ENCODE measurements at regions not wholly inside any gene's neighbourhood (a gene's known extent, or its start where the extent isn't known, plus 50 kb on each side); places are given as distances from the start of the nearest gene placed in this dataset.

DNA sequence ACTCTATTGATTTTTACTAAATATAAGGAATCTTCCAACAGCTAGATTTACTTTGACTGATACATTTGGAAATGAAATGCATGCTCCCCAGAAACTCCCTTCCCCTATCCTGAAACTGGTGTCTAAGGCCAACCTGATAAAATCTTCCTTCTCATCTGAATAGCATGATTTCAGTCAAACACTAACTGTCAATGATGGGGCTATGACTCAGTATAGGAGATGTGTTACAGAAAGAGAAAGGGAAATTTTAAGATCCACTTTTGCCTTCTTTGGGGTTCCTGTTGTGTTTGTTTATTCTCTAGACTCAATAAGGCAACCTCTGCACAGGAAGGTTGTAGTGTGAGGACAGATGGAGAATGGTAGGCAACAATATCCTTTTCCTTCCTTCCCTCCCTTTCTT is 160.7 kb downstream of the MOSPD2 start:
- POLR2A ChIA-PET: no interaction called here
- no peak for ATAC-seq (ENCODE audit: low read depth)

DNA sequence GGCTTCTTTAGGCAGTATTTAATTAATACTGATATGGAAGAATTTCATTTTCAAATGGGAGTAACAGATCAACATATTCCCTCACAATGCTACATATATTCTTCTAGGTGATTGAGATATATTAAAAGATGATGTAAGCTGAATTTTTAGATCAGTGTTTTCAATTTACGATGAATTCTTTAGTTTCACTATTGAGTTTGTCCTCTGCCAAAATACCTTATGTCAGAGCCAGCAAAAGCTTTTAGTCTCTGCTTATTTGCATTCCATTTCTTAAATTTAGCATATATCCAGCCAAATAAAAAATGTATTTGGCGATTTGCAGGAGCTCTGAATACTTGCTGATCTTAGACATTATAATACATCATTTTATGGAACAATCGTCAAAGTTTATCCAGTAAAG is 144.3 kb downstream of the MOSPD2 start:
- intact Hi-C loops (cut with micrococcal nuclease): no loop called here
- Mint-ChIP-seq H3K4me1 (no peaks in the 10 kb centered on the region), H3K9me3 (no peaks in the 10 kb centered on the region), H3K36me3 (ENCODE audit: low read depth) (no peaks in the 10 kb centered on the region), H3K27me3 (no peaks in the 10 kb centered on the region), H3K4me3 (no peak overlapping the region), H3K27ac (no peak overlapping the region)
- no peak for DNase-seq
- no peak for ATAC-seq (ENCODE audit: low read depth)
- ChIA-PET CTCF (no interaction called here), POLR2A (no interaction called here)
- TF ChIP-seq, protein P1, sequence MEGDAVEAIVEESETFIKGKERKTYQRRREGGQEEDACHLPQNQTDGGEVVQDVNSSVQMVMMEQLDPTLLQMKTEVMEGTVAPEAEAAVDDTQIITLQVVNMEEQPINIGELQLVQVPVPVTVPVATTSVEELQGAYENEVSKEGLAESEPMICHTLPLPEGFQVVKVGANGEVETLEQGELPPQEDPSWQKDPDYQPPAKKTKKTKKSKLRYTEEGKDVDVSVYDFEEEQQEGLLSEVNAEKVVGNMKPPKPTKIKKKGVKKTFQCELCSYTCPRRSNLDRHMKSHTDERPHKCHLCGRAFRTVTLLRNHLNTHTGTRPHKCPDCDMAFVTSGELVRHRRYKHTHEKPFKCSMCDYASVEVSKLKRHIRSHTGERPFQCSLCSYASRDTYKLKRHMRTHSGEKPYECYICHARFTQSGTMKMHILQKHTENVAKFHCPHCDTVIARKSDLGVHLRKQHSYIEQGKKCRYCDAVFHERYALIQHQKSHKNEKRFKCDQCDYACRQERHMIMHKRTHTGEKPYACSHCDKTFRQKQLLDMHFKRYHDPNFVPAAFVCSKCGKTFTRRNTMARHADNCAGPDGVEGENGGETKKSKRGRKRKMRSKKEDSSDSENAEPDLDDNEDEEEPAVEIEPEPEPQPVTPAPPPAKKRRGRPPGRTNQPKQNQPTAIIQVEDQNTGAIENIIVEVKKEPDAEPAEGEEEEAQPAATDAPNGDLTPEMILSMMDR (IDR thresholded peaks at IDR 0.05): no peak

More for the DNA sequence above, 160.7 kb downstream of the MOSPD2 start:
- CTCF ChIA-PET: no interaction called here
- Mint-ChIP-seq H3K4me3 (no peak overlapping the region), H3K4me1 (no peaks in the 10 kb centered on the region), H3K36me3 (ENCODE audit: low read depth) (no peaks in the 10 kb centered on the region), H3K27ac (no peak overlapping the region), H3K9me3 (peaks cover 1% of the 10 kb centered on the region), H3K27me3 (no peaks in the 10 kb centered on the region)
- intact Hi-C loops (cut with micrococcal nuclease): no loop called here
- no peak for DNase-seq
- TF ChIP-seq, protein P1 (IDR thresholded peaks at IDR 0.05): no peak

GRCh38 chrX:15016051-15016450 is 142.8 kb downstream of the MOSPD2 start:
- ATAC-seq (ENCODE audit: low read depth) (no peak), DNase-seq (no peak)
- ChIA-PET POLR2A (no interaction called here), CTCF (no interaction called here)
- H3K4me3 Mint-ChIP-seq: no peak overlapping the region
- TF ChIP-seq, protein P1 (IDR thresholded peaks at IDR 0.05): no peak
- no peaks in the 10 kb centered on the region for H3K36me3 Mint-ChIP-seq (ENCODE audit: low read depth)
- no peaks in the 10 kb centered on the region for H3K27me3 Mint-ChIP-seq
- H3K9me3 Mint-ChIP-seq: no peaks in the 10 kb centered on the region
- no peaks in the 10 kb centered on the region for H3K4me1 Mint-ChIP-seq
- intact Hi-C loops (cut with micrococcal nuclease): no loop called here
- no peak overlapping the region for H3K27ac Mint-ChIP-seq

GRCh38 chrX:15014281-15014680 is 141.1 kb downstream of the MOSPD2 start:
- POLR2A ChIA-PET: no interaction called here
- no peak for ATAC-seq (ENCODE audit: low read depth)

GRCh38 chrX:15013461-15013860 is 140.2 kb downstream of the MOSPD2 start:
- POLR2A ChIA-PET: no interaction called here
- no peak for DNase-seq
- CTCF ChIA-PET: no interaction called here

More at GRCh38 chrX:15014281-15014680, 141.1 kb downstream of the MOSPD2 start:
- Mint-ChIP-seq H3K27me3 (no peaks in the 10 kb centered on the region), H3K27ac (no peak overlapping the region), H3K4me3 (no peak overlapping the region), H3K9me3 (no peaks in the 10 kb centered on the region), H3K4me1 (no peaks in the 10 kb centered on the region), H3K36me3 (ENCODE audit: low read depth) (no peaks in the 10 kb centered on the region)
- CTCF ChIA-PET: no interaction called here
- intact Hi-C loops (cut with micrococcal nuclease): no loop called here
- TF ChIP-seq, protein P1 (IDR thresholded peaks at IDR 0.05): no peak
- DNase-seq: no peak

More at GRCh38 chrX:15013461-15013860, 140.2 kb downstream of the MOSPD2 start:
- TF ChIP-seq, protein P1 (IDR thresholded peaks at IDR 0.05): no peak
- Mint-ChIP-seq H3K4me3 (no peak overlapping the region), H3K27ac (no peak overlapping the region), H3K36me3 (ENCODE audit: low read depth) (no peaks in the 10 kb centered on the region), H3K9me3 (no peaks in the 10 kb centered on the region), H3K4me1 (no peaks in the 10 kb centered on the region), H3K27me3 (no peaks in the 10 kb centered on the region)
- intact Hi-C loops (cut with micrococcal nuclease): no loop called here
- ATAC-seq (ENCODE audit: low read depth): no peak
